ENCODE measurements at regions not wholly inside any gene's neighbourhood (a gene's known extent, or its start where the extent isn't known, plus 50 kb on each side); places are given as distances from the start of the nearest gene placed in this dataset.

DNA sequence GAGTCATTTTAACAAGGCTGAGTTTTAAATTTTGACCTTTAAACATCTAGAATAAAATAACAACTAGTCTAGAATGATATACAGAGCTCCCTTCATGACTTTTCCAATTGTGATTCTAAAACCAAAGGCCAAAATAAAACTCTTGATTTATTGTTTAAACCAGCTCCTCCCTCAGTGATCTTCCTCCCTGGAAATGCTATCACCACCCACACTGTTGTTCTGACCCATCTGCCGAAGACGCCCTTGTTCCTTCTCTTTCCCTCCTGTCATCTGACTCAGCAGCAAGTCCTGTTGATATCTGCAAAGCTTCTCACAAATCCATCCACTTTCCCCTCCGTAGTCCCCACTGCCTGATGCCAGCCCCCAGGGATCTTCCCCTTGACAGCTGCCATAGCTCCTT, 231.6 kb upstream of the DYNLRB2 start:
- TF ChIP-seq, protein P1, sequence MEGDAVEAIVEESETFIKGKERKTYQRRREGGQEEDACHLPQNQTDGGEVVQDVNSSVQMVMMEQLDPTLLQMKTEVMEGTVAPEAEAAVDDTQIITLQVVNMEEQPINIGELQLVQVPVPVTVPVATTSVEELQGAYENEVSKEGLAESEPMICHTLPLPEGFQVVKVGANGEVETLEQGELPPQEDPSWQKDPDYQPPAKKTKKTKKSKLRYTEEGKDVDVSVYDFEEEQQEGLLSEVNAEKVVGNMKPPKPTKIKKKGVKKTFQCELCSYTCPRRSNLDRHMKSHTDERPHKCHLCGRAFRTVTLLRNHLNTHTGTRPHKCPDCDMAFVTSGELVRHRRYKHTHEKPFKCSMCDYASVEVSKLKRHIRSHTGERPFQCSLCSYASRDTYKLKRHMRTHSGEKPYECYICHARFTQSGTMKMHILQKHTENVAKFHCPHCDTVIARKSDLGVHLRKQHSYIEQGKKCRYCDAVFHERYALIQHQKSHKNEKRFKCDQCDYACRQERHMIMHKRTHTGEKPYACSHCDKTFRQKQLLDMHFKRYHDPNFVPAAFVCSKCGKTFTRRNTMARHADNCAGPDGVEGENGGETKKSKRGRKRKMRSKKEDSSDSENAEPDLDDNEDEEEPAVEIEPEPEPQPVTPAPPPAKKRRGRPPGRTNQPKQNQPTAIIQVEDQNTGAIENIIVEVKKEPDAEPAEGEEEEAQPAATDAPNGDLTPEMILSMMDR (conservative IDR thresholded peaks at IDR 0.05; ENCODE audit: low read depth, low read length), result no peak
- TF ChIP-seq EZH2 (IDR thresholded peaks at IDR 0.05; ENCODE audit: low read length, unreplicated experiment) (no peak), EZH2phosphoT487 (IDR thresholded peaks at IDR 0.05; ENCODE audit: borderline replicate concordance, low read length) (no peak)

Measured in PC-3 (cell line).